ENCODE measurements at regions not wholly inside any gene's neighbourhood (a gene's known extent, or its start where the extent isn't known, plus 50 kb on each side); places are given as distances from the start of the nearest gene placed in this dataset.
"Not testable (repeated sequence)": the region's sequence is repeated elsewhere in the genome, so short reads cannot be mapped to it uniquely, and the experiment has no call there.

- peak; percentile 17 for FAIRE-seq
- DNase-seq (ENCODE audit: low spot score) = peak; percentile 38
Measured at GRCh38 chr3:59367150-59367549, 317.3 kb upstream of the CFAP20DC start.

- DNase-seq (ENCODE audit: low spot score) (no peak), FAIRE-seq (no peak)
Measured at GRCh38 chr3:59366218-59366617, 316.4 kb upstream of the CFAP20DC start.

DNA sequence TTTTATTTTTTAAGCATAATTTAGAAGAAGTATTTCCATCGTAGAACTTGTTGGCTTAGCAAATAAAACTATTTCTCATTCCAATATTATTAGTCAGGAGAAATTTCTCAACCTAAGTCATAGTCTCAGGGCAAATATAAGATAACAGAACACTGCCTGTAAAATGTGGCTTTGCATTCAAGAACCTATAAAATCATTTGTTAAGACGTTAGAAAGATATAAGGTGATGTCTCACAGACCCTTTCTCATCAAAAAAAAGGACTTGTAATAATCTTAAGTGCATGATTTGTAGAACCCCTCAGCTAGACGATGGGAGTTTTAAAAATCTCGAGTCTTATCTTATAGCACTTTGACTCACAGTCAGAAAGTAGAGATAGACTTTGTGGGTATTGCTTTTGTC is 314.7 kb upstream of the CFAP20DC start:
- DNase-seq (ENCODE audit: low spot score) (no peak), FAIRE-seq (no peak)

DNA sequence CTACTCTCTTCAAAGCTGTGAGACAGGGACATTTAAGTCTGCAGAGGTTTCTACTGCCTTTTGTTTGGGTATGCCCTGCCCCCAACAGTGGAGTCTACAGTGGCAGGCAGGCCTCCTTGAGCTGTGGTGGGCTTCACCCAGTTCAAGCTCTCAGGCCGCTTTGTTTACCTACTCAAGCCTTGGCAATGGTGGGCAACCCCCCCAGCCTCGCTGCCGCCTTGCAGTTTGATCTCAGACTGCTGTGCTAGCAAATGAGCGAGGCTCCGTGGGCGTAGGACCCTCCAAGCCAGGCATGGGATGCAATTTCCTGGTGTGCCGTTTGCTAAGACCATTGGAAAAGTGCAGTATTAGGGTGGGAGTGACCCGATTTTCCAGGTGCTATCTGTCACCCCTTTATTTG is 310.5 kb upstream of the CFAP20DC start:
- DNase-seq (ENCODE audit: low spot score); FAIRE-seq: not testable (repeated sequence)

DNA sequence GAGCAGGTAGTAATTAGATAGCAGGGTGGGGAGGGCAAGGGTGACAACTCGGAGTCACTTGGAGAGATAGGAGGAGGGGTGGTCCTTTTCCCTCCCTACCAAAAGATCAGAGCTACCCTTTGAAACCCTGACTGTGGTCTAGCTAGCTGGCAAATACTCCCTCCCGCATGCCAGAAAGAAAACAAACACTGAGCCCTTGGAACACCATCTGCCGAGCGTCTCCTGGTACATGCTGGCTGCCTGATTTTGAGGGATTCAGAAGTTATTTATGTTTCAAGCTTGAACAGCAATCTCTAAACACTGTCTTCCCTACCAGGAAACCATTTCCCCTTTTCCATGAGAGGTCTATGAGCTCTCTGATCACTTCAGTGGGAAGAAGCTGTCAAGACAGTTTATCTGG is 291.6 kb upstream of the CFAP20DC start:
- no peak for FAIRE-seq
- no peak for DNase-seq (ENCODE audit: low spot score)

GRCh38 chr3:59339818-59340217 is 290.0 kb upstream of the CFAP20DC start:
- DNase-seq (ENCODE audit: low spot score) (no peak), FAIRE-seq (no peak)

DNA sequence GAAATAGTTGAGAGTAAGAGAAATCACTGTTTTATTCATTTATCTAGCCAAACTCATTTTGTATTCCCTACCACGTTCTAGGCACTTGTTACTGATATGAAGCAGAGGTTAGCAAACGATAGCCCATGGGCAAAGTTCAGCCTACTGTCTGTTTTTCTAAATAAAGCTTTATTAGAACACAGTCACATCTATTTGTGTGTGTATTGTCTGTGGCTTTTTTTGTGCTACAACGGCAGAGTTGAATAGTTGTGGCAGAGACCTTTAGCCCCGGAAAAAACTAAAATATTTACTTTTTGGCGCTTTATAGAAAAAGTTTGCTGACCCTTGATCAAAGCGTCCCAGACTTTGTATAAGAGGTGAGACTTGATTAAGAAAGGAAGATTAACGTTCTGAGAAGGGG is 289.1 kb upstream of the CFAP20DC start:
- no peak for DNase-seq (ENCODE audit: low spot score)
- FAIRE-seq = no peak

DNA sequence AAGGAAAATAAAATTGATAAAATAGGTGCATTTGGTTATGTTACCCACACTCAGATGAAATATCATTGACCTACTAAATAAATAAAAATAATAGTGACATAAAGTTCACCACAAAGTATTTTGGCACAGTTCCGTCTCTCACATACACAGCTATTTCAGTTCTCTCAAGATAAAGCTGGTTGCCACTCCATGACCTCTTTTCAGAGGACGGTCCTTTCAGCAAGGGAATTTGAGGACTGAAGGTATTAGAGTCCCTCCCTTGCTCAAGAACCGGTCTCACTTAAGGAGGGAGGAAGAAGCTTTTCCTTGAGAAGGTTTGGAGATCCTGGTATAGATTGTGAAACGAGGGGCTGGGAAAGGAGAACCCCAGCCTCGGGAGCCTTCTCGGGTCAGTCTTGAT is 285.5 kb upstream of the CFAP20DC start:
- FAIRE-seq = no peak

GRCh38 chr3:59334585-59334984 is 284.8 kb upstream of the CFAP20DC start:
- no peak for FAIRE-seq
- DNase-seq (ENCODE audit: low spot score) = no peak

More for the DNA sequence above, 285.5 kb upstream of the CFAP20DC start:
- DNase-seq (ENCODE audit: low spot score) = no peak

- peak; percentile 61 for DNase-seq (ENCODE audit: low spot score)
- FAIRE-seq = peak; percentile 91
Measured at GRCh38 chr3:59327376-59327808, 277.6 kb upstream of the CFAP20DC start.

GRCh38 chr3:59326246-59327024 is 276.6 kb upstream of the CFAP20DC start:
- FAIRE-seq (no peak), DNase-seq (ENCODE audit: low spot score) (no peak)

- FAIRE-seq (no peak), DNase-seq (ENCODE audit: low spot score) (no peak)
Measured at GRCh38 chr3:59321881-59322540, 272.2 kb upstream of the CFAP20DC start.

DNA sequence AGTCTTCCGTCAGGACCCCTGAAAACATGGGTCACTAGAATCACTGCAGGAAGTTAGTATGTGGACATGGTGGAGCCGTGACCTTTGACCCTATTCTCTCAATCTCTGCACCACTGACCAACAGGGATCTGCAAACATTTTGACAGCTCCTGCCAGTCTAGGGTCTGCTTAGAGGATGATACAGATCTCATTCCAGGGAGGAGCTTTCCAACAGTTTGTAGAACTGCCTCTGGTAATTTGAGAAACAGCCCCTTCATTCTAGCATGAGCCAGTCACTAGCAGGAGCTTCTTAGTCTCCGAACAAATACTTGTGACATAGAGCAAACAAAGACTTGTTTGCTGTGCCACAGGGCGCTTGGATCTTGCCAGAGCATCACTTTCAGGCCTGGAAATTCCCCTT is 270.3 kb upstream of the CFAP20DC start:
- no peak for FAIRE-seq
- DNase-seq (ENCODE audit: low spot score) = no peak

DNA sequence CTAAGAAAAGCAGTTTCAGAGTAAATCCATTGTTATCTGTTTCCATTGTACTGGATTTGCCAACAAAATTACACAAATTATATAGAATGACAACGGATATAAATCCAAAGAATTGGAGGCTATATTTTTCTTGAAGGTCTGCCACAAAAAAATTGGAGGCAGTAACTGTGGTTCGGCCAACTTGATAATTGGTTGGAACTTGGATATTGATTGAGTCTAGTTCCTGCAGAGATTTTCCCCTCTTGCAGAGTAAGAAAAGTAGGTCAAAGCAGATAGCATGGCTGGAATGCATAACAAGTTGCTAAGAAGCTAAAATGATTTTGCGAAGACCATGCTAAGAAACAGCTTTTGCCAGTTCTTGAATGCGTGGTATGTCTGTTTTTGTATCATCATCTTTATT is 269.6 kb upstream of the CFAP20DC start:
- DNase-seq (ENCODE audit: low spot score) (no peak), FAIRE-seq (no peak)

DNA sequence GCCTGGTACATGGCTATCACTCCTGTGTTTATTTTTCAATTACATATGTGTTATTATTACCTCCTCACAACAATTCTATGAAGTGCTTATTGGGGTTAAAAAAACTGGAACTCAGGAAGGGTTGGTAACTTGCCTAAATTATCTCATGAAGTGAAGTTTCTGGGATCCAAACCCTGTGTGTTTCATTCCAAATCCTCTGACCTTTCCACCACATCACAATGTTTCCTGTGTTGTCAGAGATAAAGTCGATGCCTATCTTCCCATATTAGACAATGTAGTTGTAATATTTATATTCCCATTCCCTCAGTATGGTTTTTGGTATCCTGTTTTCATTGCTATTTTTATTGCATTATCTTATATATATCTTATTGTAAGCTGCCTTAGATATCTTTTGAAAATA is 269.1 kb upstream of the CFAP20DC start:
- no peak for FAIRE-seq

DNA sequence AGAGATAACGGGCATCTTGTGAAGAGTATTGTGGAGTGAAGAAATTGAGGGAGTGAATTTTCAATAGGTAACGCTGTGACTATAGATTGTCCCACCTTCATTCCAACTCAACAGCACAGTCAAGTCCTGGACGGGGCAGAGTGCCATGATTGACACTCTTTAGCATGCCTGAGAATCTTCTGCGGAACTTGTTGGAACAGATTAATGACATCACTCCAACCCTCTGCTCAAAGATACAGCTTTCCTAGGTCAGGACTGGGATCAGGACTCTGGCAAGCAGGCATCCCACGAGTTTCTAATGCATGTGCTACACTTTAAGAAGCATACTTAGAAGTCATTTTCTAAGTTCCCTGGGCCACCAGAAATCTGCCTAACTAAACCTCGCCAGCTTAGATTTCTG is 267.6 kb upstream of the CFAP20DC start:
- FAIRE-seq (no peak), DNase-seq (ENCODE audit: low spot score) (no peak)

More for the DNA sequence above, 269.1 kb upstream of the CFAP20DC start:
- no peak for DNase-seq (ENCODE audit: low spot score)

GRCh38 chr3:59316688-59317275 is 267.0 kb upstream of the CFAP20DC start:
- no peak for FAIRE-seq
- DNase-seq (ENCODE audit: low spot score) = no peak

DNA sequence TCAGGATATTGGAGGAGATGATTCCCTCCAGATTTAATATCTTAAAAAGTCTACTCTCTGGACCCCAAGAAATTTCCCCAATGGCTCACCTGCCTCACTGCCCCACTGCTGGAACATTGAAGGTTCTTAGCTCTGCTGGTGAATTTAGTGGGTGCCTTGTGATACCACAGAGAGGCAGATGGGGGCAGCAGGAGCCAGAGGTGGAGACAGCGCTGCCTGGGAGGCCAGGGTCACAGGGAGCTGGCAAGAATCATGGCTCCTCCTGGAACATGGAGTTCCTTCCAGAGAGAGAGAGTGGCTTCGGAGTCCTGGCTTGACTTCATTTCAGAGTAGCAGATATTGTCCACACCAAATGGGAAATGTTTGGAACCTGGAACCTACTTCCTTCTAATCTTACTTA is 263.5 kb upstream of the CFAP20DC start:
- peak; percentile 28 for DNase-seq (ENCODE audit: low spot score)
- no peak for FAIRE-seq

DNA sequence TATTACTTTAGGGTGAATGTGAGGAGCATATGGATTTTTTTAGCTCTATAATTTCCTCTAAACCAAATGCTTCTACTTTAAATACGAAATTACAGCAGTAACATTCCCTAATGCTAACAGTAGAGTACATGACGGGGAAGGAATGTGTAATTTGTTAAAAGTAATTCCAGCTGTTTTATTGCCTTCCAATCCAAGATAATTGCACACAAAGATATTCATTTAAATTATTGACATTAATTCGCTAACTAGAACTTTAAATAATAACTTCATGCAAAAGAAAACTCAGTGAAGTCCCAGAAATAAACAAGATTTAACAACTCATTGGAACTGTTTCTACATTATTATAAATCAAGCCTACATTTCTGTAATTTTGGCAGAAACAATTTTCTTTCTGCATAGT is 261.4 kb upstream of the CFAP20DC start:
- no peak for DNase-seq (ENCODE audit: low spot score)
- no peak for FAIRE-seq

- no peak for FAIRE-seq
- DNase-seq (ENCODE audit: low spot score) = no peak
Measured at GRCh38 chr3:59310736-59311135, 260.9 kb upstream of the CFAP20DC start.

GRCh38 chr3:59308684-59309083 is 258.9 kb upstream of the CFAP20DC start:
- FAIRE-seq (no peak), DNase-seq (ENCODE audit: low spot score) (no peak)

DNA sequence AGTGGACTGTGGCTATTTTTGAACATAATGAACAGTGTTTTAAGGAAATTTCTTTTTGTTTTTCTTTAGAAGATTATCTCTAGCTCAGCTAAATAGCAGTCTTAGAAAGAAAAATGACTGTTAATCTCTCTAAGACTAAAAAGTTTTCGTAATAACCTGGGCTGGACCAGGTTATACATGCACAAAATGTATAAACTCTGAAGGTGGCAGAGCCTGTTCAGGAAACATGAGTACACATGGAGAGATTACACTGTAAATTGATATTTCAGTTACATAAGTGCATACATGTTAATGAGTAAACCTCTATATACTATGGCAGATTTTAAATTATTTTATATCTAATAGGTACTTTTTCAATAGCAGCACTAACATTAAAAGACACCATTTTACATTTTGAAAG is 258.2 kb upstream of the CFAP20DC start:
- FAIRE-seq = no peak
- no peak for DNase-seq (ENCODE audit: low spot score)

- DNase-seq (ENCODE audit: low spot score) (no peak), FAIRE-seq (no peak)
Measured at GRCh38 chr3:59306436-59306835, 256.6 kb upstream of the CFAP20DC start.

All from urothelium cell line (cell line).